GM12878 (cell line): ENCODE measurements at regions not wholly inside any gene's neighbourhood (a gene's known extent, or its start where the extent isn't known, plus 50 kb on each side); places are given as distances from the start of the nearest gene placed in this dataset.

Experiments
- ATAC-seq: fragments of 200-7000 bp; cut with Tn5 transposase; 3 replicates; pipeline ENCODE4 v1.9.1; 2020; ENCODE audit warnings: mild to moderate bottlenecking, moderate library complexity
- BruUV-seq: library from RNA; stranded (reverse); fragments of 400-500 nt; replicated peaks from 2 replicates; lab custom pipeline; 2021; lab: Mats Ljungman, UMichigan
- CTCF ChIA-PET: fragments of 300-600 bp; sonication (Branson Sonifier 250); formaldehyde crosslinking; extraction: SDS; loops from one replicate; lab custom pipeline; 2021; ENCODE audit warnings: inconsistent platforms; lab: Yijun Ruan, JAX
- POLR2A ChIA-PET: fragments of 350-600 bp; formaldehyde crosslinking; extraction: SDS; loops from one replicate; lab custom pipeline; 2021; ENCODE audit warnings: inconsistent platforms; lab: Charles Lee
- RAD21 ChIA-PET: fragments of 300-600 bp; sonication (Branson Sonifier 250); formaldehyde crosslinking; loops from one replicate; lab custom pipeline; 2023; ENCODE audit warnings: antibody characterized with exemption; ENCODE audit not compliant: unreplicated experiment; lab: Charles Lee
- SMC1A ChIA-PET: fragments of 300-600 bp; sonication (Branson Sonifier 250); formaldehyde crosslinking; loops from one replicate; lab custom pipeline; 2023; ENCODE audit not compliant: unreplicated experiment, uncharacterized antibody; lab: Charles Lee
- DNase-seq: peaks from one replicate; pipeline ENCODE4 v3.0.0-alpha.2; 2011; ENCODE audit warnings: low read depth, low spot score
- FAIRE-seq: peaks from 3 replicates; lab custom pipeline; 2011; peaks lifted over from hg19 to GRCh38; lab: Jason Lieb, UNC
- H2AFZ ChIP-seq: 2 replicates; pipeline ENCODE4 v1.6.0; 2011; ENCODE audit warnings: low read depth, low read length, control low read depth; ENCODE audit not compliant: control insufficient read depth
- H3K27ac ChIP-seq: 2 replicates; pipeline ENCODE4 v1.5.1; 2011; ENCODE audit warnings: control low read depth; ENCODE audit not compliant: control insufficient read depth, insufficient read depth
- H3K27me3 ChIP-seq, 2 experiments: replicated peaks in 1 of 2; 2 replicates each; pipeline versions ENCODE4 v1.6.0 to v1.6.1; 2011; ENCODE audit warnings: low read length in 1 of 2; ENCODE audit not compliant: control insufficient read depth in 2 of 2, insufficient read depth in 2 of 2
- H3K36me3 ChIP-seq, 2 experiments: 2 replicates each; pipeline ENCODE4 v1.5.1; 2011; ENCODE audit warnings: low read length in 1 of 2; ENCODE audit not compliant: control insufficient read depth in 2 of 2, insufficient read depth in 2 of 2
- H3K4me1 ChIP-seq: 2 replicates; pipeline ENCODE4 v1.6.1; 2011; ENCODE audit warnings: mild to moderate bottlenecking, low read length, moderate library complexity, mixed read lengths; ENCODE audit not compliant: control insufficient read depth, insufficient read depth
- H3K4me2 ChIP-seq: 2 replicates; pipeline ENCODE4 v1.6.0; 2011; ENCODE audit warnings: control low read depth; ENCODE audit not compliant: control insufficient read depth, insufficient read depth
- H3K4me3 ChIP-seq: fragments of 200-600 bp; sonication (generic); 2 replicates; pipeline ENCODE4 v1.5.1; 2016
- H3K79me2 ChIP-seq: 2 replicates; pipeline ENCODE4 v1.6.0; 2011; ENCODE audit warnings: low read length; ENCODE audit not compliant: control insufficient read depth, insufficient read depth
- H3K9ac ChIP-seq: 2 replicates; pipeline ENCODE4 v1.8.0; 2011; ENCODE audit warnings: low read length, control low read depth, mixed read lengths; ENCODE audit not compliant: control insufficient read depth, insufficient read depth
- H3K9me3 ChIP-seq: replicated peaks from 3 replicates; pipeline ENCODE4 v1.5.1; 2011; ENCODE audit warnings: mild to moderate bottlenecking, low read length; ENCODE audit not compliant: control insufficient read depth, insufficient read depth
- H4K20me1 ChIP-seq: 2 replicates; pipeline ENCODE4 v1.6.0; 2011; ENCODE audit not compliant: control insufficient read depth, insufficient read depth
- ASH2L ChIP-seq: fragments of 300-600, 200-600 bp; sonication (generic); IDR thresholded peaks from 2 replicates; pipeline ENCODE4 v1.6.1; 2017; ENCODE audit warnings: low read depth, mild to moderate bottlenecking, borderline replicate concordance
- ATF7 ChIP-seq: fragments of 450-650 bp; IDR thresholded peaks from 2 replicates; pipeline ENCODE4 v1.6.1; 2016; ENCODE audit warnings: low read depth, mild to moderate bottlenecking
- IKZF2 ChIP-seq, 2 experiments: fragments of 450-650 bp; IDR thresholded peaks; 2 replicates each; pipeline ENCODE4 v1.6.1; 2017; ENCODE audit warnings: mild to moderate bottlenecking in 2 of 2, moderate library complexity in 2 of 2
- KDM1A ChIP-seq: fragments of 200-600 bp; sonication (generic); IDR thresholded peaks from 2 replicates; pipeline ENCODE4 v1.6.1; 2016; ENCODE audit warnings: borderline replicate concordance
- MLLT1 ChIP-seq: fragments of 450-650 bp; IDR thresholded peaks from 2 replicates; pipeline ENCODE4 v1.6.1; 2016; ENCODE audit warnings: mild to moderate bottlenecking
- NKRF ChIP-seq: fragments of 450-650 bp; conservative IDR thresholded peaks from 2 replicates; pipeline ENCODE4 v1.6.1; 2017; ENCODE audit warnings: mild to moderate bottlenecking, moderate library complexity
- POLR2AphosphoS5 ChIP-seq: IDR thresholded peaks from 2 replicates; pipeline ENCODE4 v1.6.1; 2011; ENCODE audit warnings: mild to moderate bottlenecking, low read length, inconsistent platforms
- SIX5 ChIP-seq: IDR thresholded peaks from 2 replicates; pipeline ENCODE4 v1.6.1; 2011; ENCODE audit warnings: mild to moderate bottlenecking, low read depth, low read length, moderate library complexity; ENCODE audit not compliant: severe bottlenecking
- SRF ChIP-seq, 2 experiments: IDR thresholded peaks; 2 replicates each; pipeline ENCODE4 v1.6.1; 2011; ENCODE audit warnings: low read depth in 2 of 2, low read length in 2 of 2, mild to moderate bottlenecking in 1 of 2, moderate library complexity in 1 of 2
- SUZ12 ChIP-seq: fragments of 200-600 bp; sonication (generic); IDR thresholded peaks from one replicate; pipeline ENCODE4 v1.6.1; 2018; ENCODE audit warnings: antibody characterized with exemption, mild to moderate bottlenecking; ENCODE audit not compliant: unreplicated experiment
- TBL1XR1 ChIP-seq: IDR thresholded peaks from 2 replicates; pipeline ENCODE4 v1.6.1; 2012; ENCODE audit warnings: low read depth, low read length, improper control_type of control experiment
- YBX1 ChIP-seq: fragments of 450-650 bp; IDR thresholded peaks from 2 replicates; pipeline ENCODE4 v1.6.1; 2016; ENCODE audit warnings: antibody characterized with exemption
- YY1 ChIP-seq: IDR thresholded peaks from 2 replicates; pipeline ENCODE4 v1.6.1; 2011; ENCODE audit warnings: low read depth, mild to moderate bottlenecking, low read length
- ZNF274 ChIP-seq: IDR thresholded peaks from one replicate; pipeline ENCODE4 v1.8.0; 2011; ENCODE audit not compliant: insufficient read length, insufficient read depth
- WGBS: methylation state at CpG from one replicate; pipeline ENCODE4 v1.1.6; 2016; ENCODE audit warnings: low lambda C conversion rate; ENCODE audit not compliant: insufficient replicate concordance, insufficient coverage; ENCODE audit errors: missing lambda C conversion rate; 5-methylcytosine and 5-hydroxymethylcytosine counted together
- in situ Hi-C: fragments of 300-500 bp; cut with MboI; formaldehyde crosslinking; loops from 9 replicates; pipeline ENCODE4 v1.14.3; 2018; ENCODE audit warnings: mixed read lengths
- intact Hi-C: fragments of 100-400 bp; cut with micrococcal nuclease; formaldehyde crosslinking; loops from one replicate; pipeline ENCODE4 v1.14.2; 2022; ENCODE audit not compliant: unreplicated experiment
- TF ChIP-seq, protein P1 (sequence below): fragments of 450-650 bp; IDR thresholded peaks from 2 replicates; pipeline ENCODE4 v1.6.1; 2017; ENCODE audit warnings: low read depth, mild to moderate bottlenecking, moderate library complexity

DNA sequence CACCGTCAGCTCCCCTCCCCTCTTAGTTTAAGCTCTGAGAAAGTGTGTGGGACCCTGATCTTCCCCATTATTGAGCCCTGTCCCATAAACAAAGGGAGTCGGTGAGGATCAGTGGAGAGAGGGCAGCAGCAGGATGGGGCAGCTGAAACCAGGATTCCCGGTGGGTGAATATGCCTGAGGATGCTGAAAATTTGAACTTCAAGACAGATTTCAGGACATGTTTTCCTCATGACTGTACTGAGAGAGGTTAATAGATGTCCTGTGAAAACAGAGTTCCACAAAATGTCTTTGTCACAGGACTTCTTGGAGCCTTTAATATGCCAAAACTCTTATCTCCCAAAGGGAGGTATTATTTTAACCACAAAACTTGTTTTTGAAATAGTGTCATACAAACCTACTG, 53.5 kb upstream of the SLC22A16 start:
- H3K9ac ChIP-seq: no peak overlapping the region
- H3K79me2 ChIP-seq: no peaks in the 10 kb centered on the region
- no peak for DNase-seq
- RAD21 ChIA-PET: interaction anchor here (0.9 to 3.3 kb wide), 3 partner anchors 10 to 153 kb away, joined by 3 to 27 read pairs (median 3); no protein-coding TSS in a partner anchor
- no peak overlapping the region for H3K27ac ChIP-seq
- H3K9me3 ChIP-seq: no peaks in the 10 kb centered on the region; the same call in 2 of the 3 replicates
- no peak for TF ChIP-seq ATF7
- TF ChIP-seq, protein P1, sequence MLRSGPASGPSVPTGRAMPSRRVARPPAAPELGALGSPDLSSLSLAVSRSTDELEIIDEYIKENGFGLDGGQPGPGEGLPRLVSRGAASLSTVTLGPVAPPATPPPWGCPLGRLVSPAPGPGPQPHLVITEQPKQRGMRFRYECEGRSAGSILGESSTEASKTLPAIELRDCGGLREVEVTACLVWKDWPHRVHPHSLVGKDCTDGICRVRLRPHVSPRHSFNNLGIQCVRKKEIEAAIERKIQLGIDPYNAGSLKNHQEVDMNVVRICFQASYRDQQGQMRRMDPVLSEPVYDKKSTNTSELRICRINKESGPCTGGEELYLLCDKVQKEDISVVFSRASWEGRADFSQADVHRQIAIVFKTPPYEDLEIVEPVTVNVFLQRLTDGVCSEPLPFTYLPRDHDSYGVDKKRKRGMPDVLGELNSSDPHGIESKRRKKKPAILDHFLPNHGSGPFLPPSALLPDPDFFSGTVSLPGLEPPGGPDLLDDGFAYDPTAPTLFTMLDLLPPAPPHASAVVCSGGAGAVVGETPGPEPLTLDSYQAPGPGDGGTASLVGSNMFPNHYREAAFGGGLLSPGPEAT: no peak
- TF ChIP-seq SIX5: no peak
- no peak for TF ChIP-seq POLR2AphosphoS5
- no peak for TF ChIP-seq ZNF274
- TF ChIP-seq IKZF2 (IDR thresholded peaks at IDR 0.05): no peak
- no peak for TF ChIP-seq SRF (IDR thresholded peaks at IDR 0.05; ENCODE audit: low read depth in 2 of 2, low read length in 2 of 2)
- TF ChIP-seq ASH2L: no peak
- no peak for TF ChIP-seq NKRF
- TF ChIP-seq SUZ12: no peak
- TF ChIP-seq KDM1A: no peak
- TF ChIP-seq YY1: no peak
- TF ChIP-seq TBL1XR1: no peak
- no peak for TF ChIP-seq YBX1
- TF ChIP-seq MLLT1: no peak
- TF ChIP-seq, all 136 proteins: peak for 0
- H2AFZ ChIP-seq: no peak overlapping the region
- H3K4me2 ChIP-seq: no peak overlapping the region
- ATAC-seq: no peak
- FAIRE-seq: no peak
- CTCF ChIA-PET: interaction anchor here (0.9 to 3.2 kb wide), 8 partner anchors 8 to 465 kb away, joined by 3 to 16 read pairs (median 4); no protein-coding TSS in a partner anchor
- SMC1A ChIA-PET: interaction anchor here (0.6 to 3.4 kb wide), 8 partner anchors 9 to 1123 kb away, joined by 3 to 24 read pairs (median 3); no protein-coding TSS in a partner anchor
- BruUV-seq: no TSS peak
- in situ Hi-C loops (loop anchor here (5.0 kb wide), 2 partner anchors 417 to 682 kb away; no protein-coding TSS in a partner anchor), intact Hi-C loops (loop anchor here (2.0 to 5.0 kb wide), 3 partner anchors 87 to 469 kb away; no protein-coding TSS in a partner anchor)
- no peaks in the 10 kb centered on the region for H3K36me3 ChIP-seq
- WGBS: 76% methylated on average over 3 of the region's 3 CpGs
- H3K4me3 ChIP-seq: no peak overlapping the region
- POLR2A ChIA-PET: interaction anchor here (0.5 kb wide), 1 partner anchor 345 kb away, joined by 3 read pairs; no protein-coding TSS in a partner anchor
- H4K20me1 ChIP-seq: no peaks in the 10 kb centered on the region
- H3K4me1 ChIP-seq: no peaks in the 10 kb centered on the region
- H3K27me3 ChIP-seq: peaks cover 0 to 1% of the 10 kb centered on the region in 2 experiments; a peak in 2 of 4 replicates
